ENCODE measurements at regions not wholly inside any gene's neighbourhood (a gene's known extent, or its start where the extent isn't known, plus 50 kb on each side); places are given as distances from the start of the nearest gene placed in this dataset.

DNA sequence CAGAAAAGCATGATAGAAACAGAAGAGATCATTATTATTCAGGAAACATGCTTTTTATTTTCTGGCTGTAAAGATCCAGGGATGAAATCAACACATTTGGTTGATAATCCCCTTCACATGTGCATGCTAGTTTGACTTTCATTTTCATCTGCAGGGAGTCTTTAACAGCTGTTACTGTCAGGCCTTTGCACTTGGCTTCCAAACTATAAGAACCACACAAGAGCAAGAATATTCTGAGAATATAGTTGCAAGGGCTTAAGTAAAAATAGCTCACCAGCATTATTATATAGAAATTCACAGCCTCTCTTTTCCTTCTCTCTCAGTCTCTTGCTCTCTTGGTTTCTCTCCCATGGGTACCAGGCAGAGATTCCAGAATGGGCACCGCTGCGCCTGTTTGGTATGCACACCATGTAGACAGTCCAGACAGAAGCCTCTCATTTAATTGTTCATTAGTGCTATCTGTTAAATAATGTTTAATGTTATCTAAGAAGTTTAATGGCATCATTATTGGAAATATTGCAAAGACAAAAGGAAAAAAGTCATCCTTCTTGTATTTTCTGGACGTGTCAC, 622.3 kb upstream of the PLXNA2 start:
- DNase-seq, result no peak

DNA sequence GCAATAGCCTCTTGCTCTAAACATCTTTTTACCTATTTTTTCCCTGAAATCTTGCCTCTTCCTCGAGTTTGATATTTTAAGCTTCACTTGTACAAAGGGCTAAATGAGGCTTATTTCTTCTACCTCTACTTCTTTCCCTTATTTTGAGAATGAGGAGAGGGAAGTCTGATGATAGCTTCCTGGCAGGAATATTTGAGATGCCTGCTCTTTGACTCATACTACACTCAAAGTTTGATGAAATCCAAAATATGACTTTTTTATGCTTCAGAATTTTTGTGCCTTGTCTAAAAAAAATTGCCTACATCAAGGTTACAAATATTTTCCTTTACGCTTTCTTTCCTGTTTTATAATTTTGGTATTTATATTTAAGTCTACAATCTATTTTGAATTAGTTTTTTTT, 624.4 kb upstream of the PLXNA2 start:
- no peak for DNase-seq

DNA sequence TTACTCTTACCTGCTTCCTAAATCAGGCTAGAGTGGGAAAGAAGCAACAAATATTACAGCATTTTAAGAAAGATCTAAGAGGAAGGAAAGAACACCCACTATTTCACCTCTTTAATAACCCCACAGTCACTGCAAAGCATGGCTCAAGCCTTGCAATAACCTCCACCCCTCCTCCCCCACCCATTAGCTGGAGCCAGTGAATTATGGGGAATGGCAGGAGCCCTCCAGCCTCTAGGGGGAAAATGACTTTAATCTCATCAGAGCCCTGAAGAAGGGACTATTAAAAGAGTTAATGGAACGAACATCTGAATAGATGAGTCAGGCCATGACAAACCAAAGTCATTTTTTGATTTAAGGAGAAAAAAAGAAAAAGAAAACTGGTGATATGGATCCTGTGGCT, 630.7 kb upstream of the PLXNA2 start:
- no peak for DNase-seq

DNA sequence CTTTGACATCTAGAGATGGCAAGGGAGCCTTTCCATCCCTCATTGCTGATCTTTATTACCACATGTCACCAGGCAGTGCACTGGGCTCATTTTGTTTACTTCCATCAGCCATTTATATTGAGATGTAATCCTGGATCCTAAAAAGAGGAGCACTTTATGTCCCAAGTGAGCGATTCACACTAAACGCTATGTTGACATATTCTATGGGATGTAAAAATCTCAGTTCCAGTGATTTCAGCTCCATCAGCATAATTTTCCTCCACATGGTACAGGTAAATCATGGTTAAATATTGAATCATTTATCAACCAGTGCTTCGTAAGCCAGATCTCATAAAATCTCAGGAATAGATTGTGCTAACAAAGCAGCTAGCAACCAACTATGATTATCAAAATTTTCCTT, 634.8 kb upstream of the PLXNA2 start:
- no peak for DNase-seq

DNA sequence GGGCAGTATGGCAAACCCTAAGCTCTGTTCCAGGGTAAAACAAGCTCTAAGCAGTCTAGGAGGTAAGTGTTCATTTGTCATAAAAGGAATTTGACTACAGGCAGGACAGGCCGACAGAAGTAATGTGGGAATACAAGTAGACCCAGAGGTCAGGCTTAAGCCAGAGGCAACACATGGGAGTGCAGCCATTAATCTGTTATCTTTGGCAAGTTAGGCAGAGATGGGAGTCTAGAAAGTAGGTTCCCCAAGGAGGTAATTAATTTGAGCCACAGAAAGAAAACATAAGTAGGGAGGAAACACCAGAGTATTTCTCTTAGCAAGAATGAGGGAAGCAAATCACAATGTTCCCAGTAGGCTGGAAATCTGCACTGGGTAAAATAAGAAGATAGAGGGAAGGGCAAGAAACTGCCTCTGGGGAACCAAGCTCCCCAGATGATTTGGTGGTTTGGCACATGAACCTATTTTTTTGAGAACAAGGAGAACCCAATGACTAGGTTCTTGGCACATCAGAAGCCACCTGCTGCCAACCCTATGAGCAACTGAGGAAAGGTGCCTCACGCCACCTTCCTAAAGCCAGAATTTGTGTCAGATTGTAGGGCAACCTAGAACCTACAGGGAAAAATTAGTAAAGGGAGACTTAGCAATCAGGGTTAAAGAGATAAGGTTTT, 636.4 kb upstream of the PLXNA2 start:
- DNase-seq, result no peak

DNA sequence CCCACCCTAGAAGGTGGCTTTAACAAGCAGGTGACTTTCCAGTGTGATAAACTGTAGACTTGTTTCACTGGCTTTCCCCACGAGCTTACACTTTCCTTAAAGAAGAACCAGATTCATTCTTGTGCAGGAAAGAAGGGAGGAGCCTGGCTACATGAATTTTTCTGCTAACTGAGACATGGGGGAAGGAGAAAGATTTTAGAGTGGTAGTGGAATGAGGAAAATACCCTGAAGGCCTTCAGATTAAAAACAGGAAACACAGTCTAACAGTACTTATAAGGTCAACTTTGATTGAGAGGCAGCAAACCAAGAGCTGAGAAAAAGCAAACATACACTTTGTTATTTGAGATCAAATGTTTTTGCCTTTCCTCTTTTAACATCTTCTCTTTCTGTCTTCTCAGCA, 640.9 kb upstream of the PLXNA2 start:
- no peak for DNase-seq

DNA sequence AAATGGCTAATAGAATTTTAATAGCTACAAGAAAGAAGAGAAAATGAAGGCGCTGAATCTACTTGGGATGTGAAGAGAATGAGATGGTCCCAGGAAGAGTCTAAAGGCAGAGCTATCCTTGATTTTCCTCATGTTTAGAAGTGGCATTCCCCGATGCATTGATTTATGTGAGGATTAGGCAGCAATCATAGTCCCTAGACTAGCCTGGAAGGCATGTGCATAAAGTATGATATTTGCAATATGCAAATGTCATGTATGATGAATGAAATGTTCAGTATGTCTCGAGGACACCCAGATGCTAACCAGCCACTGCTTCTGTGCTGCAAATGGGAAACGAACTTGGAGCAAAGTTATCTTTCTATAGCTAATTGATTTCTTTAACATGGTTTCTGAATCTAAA, 641.5 kb upstream of the PLXNA2 start:
- no peak for DNase-seq

DNA sequence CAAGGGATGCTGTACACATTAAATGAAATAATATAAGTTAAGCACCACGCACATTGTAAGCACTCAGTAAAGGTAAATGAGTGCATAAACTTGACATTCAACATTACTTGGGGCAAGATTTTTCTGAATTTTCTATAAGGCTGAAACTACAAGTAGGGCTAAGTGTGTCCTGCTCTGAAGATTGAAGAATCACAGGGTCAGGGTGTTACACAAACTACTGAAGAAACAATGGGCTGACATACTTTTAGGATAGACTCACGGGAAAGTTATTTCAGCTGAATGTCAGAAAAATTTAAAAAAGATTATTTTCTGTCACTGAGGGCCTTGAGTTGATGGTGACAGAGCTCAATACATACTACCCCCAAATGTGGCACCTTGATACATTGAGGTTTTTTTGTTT, 644.2 kb upstream of the PLXNA2 start:
- no peak for DNase-seq

DNA sequence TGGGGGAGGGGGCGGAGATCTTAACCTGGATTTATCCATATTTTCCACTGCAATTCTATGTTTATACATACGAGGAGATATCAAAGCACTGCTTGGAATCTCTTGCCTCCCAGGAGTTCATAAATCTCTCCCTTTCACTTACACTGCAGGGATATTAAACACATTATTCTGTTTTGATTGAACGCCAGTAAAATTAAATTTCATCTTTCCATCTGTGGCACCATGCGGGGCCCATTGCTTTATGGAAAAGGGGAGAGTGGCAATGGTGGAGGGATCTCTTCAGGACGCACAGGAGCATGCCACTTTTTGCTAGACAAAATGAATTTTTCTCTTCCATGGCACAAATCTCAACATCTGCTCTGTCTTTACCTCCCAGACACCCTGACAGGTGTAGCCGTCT, 648.0 kb upstream of the PLXNA2 start:
- DNase-seq, result no peak

DNA sequence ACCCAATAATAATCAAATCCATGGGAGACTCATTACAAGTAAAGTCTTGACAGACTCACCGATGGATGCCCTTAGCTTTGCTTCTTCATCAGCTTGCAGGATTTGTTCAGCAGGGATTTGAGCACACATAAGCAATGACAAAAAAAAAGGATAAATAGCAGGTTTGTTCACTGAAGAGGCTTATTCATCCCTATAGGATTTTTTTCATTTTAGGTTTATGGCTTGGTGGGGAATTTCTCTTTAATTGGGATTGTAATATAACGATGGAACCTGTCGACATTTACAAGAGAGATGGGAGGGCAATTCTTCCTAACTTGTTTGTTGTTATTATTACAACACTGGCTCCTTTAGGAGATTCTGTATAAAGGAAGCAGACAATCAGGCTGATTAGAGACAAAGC, 649.1 kb upstream of the PLXNA2 start:
- DNase-seq, result no peak

DNA sequence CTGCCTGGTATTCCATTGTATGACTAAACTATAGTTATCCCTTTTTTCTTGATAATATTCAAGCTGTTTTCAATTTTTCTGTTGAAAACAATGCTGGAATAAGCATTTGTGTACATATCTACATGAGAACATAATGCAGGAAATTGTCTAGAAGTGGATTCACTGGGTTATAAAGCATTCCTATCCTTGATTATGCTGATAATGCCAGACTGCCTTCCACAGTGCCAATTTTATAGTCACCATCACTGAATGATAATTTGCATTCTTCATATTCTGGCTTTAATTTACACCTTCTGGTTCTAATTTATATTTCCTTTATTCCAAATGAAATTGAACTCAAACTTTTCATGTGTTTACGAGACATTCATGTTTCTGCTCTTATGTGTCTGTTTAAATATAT, 651.0 kb upstream of the PLXNA2 start:
- no peak for DNase-seq

DNA sequence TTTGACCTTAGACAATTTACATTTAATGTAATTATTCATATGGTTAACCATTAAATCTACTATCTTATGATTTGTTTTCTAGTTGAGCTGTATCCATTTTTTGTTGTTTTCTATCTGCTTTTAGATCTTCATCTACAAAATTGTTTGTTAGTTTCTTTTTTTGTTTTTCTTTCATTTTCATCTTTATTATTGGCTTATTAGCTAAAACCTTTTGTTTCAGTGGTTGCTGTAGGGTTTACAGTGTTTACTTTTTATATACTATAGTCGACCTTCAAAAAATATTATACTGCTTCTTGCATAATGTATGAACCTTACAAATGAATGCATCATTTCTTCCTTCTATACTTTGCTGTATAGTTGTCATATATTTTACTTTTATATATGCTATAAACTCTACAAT, 651.6 kb upstream of the PLXNA2 start:
- DNase-seq, result no peak

DNA sequence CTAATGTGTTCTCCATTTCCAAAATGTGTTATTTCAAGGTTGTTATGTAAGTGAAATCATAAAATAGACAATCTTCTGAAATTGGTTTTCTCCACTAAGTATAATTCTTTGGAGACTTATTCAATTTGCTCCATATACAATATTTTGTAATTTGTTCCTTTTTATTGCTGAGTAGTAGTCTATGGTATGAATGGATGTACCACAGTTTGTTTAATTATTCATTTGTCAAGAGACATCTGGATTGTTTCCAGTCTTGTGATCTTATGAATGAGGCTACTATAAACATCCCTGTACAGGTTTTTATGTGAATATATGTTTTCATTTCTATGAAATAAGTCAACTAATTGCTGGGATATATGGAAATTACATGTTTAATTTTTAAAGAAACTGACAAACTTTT, 652.6 kb upstream of the PLXNA2 start:
- DNase-seq, result no peak

DNA sequence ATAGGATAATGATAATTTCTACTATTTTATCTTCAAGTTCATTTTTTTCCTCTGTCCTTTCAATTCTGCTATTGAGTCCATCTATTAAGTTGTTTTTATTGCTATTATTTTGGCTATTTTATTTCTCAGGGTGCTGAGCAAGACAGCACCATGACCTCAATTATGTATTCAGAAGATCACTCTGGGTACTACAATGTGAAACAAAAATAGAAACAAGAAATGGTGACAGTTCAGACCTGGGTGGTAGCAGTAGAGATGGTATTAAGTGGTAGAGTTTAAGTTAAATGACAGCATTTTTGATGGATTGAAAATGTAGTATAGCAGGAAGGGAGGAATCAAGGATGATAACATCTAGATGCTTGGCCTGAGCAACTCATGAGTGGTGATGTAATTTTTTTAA, 655.3 kb upstream of the PLXNA2 start:
- DNase-seq, result no peak

DNA sequence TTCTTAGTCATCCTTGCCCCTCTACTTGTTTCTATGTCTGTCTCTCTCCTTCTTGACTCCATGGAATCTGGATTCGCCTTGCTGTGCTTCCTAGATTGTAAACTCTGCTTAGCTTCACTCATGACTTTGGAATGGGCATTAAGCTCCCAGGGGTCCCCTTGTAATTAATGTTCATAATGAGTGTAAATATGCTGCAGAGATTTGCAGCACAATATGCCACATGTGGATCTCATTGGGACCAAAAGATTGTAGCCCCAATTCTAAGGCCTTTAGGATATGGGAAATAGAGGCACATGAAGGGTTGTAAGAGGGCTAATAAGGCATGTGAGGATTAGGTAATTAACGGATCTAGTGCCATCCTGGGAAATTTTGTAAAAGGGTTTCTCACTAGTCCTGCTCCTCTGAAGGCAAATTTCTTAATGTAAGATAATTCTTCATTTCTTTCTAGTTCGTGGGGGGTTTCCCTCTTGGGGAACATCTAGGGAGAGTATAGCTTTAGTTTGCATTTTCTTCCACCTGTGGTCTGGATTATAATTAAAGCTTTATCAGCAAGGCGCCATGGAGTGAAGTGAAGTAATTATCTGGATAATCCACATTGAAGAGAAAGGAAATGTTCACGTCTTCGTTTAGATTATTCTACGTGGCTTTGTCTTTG, 659.2 kb upstream of the PLXNA2 start:
- no peak for DNase-seq

DNA sequence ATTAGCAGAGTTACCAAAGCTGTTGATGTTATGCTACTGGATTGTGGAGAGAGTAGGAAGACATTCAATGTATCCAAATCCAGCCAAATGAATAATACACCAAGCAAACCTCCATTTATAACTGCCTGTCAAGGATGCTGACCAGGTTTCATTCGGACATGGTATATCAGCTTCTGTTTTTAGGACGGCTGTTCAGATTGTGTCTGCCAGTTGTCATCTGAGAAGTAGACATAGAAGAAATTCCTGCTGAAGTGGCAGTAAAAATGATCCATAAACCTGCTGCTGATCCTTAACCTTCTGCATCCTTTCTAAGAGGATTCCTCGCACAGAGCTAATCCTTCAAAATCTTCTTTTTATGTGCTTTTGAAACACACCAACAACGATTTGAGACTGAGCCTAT, 663.6 kb upstream of the PLXNA2 start:
- DNase-seq, result no peak

DNA sequence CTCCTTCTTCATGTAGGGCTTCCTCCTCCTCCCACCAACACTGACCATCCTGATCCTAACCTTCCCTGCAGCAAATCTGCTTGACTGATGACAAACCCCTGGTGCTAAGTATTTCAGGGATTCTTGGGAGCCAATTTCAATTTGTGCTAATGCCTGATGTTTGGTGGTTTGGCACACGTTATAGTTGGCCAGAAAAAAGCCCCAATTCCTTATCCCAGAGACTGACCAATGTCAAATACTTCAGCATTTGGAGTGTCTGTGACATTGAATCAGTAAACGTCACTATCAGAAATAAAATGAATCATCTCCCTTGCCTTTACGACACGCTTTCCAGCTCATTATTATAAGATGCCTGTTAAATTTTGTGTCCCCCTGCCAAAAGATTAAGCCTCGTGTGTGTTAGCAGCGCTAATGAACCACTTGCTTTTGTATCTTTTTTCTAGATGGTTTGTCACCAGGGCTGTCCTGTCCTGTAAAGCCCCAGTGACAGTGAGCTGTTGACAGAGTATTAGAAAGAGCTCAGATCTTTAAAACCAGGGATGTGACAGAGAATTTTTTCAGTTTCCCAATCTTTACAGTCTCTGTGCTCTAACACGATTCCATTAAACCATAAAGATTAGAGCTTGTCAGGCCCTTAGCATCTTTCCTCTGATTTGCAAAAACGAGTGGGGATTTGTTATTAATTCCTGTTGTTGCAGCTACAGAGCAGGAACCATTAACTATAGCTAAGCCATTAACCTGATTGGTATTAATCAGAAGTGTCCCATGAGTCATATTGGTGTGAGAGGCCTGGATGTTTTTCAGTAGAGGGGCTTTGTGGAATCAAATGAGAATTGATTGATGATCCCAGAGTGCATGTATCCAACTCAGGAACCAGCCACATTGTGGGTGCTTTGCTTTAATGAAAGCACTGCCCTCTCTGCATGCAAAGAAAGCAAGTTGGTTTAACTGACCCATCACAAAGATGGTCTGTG, 665.1 kb upstream of the PLXNA2 start:
- no peak for DNase-seq

DNA sequence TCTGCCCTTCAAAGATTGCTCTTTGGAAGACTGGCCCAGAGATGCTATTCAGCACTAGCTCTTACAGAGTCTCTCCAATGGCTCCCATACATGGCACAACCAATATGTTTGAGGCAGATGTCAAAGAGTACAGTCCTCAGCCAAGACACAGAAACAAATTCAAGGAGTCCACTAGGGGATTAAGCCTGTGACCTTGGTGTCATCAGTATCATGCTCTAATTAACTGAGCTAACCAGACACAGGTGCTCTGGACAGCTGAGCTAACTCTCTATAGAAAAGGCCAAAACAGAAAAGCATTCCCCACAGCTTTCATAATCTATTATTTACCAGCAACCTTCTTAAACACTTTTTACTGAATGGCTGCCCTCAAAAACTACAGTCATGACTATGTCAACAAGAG, 666.0 kb upstream of the PLXNA2 start:
- no peak for DNase-seq

DNA sequence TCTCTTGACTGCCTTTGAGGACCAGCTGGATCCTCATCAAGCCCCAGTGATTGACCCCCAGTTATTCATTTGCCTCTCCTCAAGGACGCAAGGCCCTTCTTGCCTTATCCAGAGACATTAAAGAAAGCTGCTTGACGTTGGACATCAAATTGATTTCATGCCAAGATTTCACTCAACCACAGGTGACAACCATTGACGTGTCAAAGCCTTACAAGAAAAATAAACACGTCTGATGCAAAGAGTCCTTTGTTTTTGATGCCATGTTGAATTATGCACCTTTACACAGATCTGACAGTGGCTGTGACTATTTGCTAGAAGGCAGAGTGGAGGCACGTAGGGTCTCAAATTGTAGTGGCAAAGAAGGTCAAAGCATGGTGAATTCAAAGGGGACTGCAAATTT, 666.2 kb upstream of the CAMK1G start:
- no peak for DNase-seq

DNA sequence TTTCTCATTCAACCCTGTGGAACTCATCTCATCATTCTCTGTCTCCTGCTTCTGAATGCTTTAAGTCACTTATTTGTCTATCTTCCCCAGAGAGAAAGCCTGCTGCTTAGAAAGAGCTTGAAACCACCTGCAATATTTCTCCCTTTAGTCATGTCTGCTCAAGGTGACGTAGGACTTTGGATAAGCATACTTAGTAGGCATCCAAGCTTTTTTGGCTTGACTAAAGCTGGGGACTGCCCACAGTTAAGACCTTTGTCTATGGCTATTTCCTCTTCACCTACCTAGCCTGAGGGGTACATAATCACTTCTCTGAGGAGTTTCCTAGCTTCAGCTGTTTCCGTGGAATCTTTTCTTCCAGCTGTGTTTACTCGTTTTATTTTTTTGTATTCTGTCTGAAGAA, 665.8 kb upstream of the CAMK1G start:
- DNase-seq, result no peak

DNA sequence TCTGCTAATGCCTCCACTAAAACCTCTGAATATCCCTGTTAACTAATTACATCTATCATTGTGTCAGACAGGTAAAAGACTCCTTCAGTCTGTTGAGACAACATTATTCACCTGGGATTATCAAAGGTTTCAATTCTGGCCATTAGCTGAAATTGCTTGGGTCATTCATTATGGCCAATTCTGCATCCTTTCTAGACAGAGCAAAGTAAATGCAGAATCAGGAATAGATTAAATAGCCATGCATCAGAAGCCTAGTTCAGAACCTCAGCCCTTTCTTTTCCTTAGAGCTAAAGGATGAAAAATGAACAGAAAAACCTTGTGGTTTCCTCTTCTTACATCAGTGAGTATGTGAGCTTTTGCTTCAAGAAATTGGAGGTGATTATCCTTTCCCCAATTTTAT, 665.4 kb upstream of the CAMK1G start:
- no peak for DNase-seq

DNA sequence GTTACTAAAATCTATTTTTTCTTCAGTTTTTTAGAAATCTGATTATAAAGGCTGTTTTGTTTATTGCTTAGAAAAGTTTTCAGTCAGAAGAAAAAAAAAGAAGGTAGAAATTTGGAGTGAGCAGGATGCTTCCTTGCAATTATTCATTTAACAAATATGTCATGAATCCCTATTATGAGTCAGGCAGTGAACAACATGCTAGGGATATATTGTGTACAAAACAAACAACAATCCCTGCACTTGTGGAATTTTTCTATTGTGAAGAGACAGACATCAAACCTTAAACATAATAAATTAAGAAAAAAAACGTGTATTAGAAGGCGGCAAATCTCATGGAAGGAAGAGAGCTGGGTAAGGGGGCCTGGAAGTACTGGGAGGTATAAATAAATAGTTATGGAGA, 664.1 kb upstream of the CAMK1G start:
- no peak for DNase-seq

DNA sequence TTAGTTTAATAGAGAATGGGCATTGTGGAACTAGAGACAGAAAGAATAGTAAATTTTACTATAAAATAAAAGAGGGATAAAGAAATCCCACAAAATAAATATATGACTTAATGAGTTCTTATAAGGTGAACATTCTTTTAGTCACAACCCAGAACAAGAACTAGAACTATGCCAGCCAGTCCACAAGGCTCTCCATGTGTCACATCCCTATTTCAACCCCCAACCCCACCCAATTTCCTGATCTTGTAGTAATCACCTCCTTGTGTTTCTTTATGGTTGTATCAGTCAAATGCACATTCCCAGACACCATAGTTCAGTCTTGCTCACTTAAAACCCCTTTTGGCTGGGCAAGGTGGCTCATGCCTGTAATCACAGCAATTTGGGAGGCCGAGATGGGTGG, 662.3 kb upstream of the CAMK1G start:
- no peak for DNase-seq

DNA sequence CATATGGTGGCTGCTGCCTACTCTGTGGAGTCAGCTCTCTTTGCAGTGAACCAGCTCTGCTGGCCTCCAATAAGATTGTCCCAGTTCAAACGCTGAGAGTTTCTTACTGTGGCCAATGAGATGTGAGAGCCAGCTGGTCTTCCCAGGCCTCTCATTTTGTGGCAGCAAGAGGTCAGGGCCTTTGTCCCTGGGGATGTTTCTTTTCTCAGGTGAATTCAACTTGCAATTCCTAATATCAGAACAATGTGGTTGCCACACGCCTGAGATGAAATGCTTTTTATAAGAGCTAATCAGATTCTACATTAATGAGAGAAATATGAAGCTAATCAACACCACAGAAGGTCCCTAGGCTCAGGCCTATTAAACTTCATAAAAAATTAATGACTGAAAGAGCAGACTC, 660.1 kb upstream of the CAMK1G start:
- no peak for DNase-seq
